Stimulated activated CD4-positive, alpha-beta T cell treated with anti-CD3 and anti-CD28 coated beads, Interleukin-4, amount 100 ng/mL, for 4 hours (primary cell): ENCODE measurements at regions not wholly inside any gene's neighbourhood (a gene's known extent, or its start where the extent isn't known, plus 50 kb on each side); places are given as distances from the start of the nearest gene placed in this dataset.
"Not testable (repeated sequence)": the region's sequence is repeated elsewhere in the genome, so short reads cannot be mapped to it uniquely, and the experiment has no call there.

ENCODE experiments used
- DNase-seq, 2 experiments: peaks; one replicate each; pipeline ENCODE4 v3.0.0-alpha.2; 2020

DNA sequence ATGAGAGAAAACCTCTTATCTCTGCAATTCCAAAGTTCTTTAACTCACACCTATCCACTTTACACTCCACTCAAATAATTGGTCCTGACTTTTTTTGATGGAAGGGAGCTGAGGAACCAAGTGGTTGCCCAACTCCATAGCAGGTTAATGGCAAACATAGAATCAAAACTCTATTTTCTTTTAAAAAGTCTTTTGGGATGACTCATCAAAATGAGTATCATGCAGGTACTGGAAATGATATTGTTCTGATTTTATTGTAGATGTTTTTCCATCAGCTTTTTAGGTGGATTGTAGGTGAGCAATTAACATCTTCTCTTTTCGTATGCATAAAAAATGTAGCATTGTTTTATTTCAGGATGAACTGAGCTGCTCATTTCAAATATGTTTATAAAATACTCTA, 239.5 kb downstream of the SATB1 start:
- no peak for DNase-seq

GRCh38 chr3:18182923-18183322, 242.2 kb downstream of the SATB1 start:
- DNase-seq, result not testable (repeated sequence)

DNA sequence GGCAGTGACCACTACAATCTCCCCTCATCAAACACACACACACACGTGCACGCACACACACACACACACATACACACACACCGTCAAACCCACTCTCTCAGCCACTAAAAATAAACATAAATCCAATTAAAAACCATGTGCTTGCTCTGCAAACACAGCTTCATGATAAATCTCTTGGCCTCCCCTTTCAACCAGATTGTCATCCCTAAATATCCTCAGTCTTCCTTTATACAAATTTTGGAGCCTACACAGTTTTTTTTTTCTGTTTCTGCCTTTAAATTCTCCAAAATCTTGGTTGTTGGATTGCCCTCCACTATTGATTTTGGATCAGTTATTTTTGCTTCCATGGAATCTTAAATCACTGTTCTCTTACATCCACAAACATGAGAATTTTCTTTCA, 245.6 kb downstream of the SATB1 start:
- no peak for DNase-seq

DNA sequence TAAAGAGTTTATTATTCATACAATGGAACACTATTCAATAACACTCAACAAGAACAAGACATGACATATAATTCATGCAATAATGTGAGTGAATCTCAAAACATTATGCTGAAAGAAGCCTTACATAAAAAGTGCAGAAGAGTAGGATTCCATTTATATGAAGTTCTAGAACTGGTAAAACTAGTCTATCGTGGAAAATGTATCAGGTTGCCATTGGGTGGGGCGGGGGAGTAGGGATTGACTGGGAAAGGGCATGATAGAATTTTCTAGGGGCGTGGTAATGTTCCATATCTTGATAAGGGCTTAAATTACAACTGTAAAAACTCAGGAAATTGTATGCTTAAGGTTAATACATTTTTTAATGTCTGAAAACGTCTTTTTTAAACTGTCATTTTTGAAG, 247.9 kb downstream of the SATB1 start:
- DNase-seq, result no peak

DNA sequence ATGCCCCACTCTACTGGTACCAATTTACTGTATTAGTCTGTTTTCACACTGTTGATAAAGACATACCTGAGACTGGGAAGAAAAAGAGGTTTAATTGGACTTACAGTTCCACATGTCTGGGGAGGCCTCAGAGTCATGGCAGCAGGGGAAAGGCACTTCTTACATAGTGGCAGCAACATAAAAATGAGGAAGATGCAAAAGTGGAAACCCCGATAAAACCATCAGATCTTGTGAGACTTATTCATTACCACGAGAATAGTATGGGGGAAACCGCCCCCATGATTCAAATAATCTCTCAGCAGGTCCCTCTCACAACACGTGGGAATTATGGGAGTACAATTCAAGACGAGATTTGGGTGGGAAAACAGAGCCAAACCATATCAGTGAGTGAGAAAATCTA, 251.2 kb downstream of the SATB1 start:
- DNase-seq, result not testable (repeated sequence)

DNA sequence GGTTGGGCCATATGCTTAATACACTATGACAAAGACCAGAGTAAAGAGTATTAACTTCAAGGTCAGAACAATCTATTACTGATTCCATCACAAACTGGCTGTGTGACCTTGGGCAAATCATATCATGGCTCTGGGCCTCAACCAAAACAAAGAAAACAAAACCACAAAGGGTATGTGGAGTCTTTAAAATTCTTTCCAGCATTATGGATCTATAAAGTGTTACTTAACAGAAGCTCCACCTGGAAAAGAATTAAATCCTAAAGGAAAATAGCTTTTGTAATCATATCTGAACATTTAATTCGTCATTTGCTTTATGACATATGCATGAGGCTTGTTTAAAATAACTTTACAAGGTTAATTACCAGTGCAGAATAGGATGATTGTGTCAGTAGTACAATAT, 265.5 kb downstream of the SATB1 start:
- no peak for DNase-seq

- DNase-seq, result no peak
Observed at GRCh38 chr3:18153571-18154173, 271.5 kb downstream of the SATB1 start.

DNA sequence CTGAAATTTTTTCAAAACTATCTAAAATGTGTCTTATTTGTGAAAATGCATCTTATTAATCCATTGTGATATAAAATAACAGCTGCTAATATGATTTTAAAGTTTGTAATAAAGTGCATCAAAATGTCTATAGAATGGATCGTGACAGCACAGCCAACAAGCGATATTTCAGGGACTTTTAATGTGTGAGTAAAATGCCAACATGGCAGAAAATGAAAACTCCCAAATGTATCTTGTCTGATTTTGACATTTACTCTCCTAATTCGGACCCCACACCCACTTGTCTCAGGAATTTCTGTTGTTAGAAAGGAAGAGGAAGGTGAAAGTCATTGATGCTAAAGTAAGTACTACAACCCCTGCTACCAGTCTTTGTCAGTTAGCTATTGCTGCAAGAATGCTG, 273.9 kb downstream of the SATB1 start:
- no peak for DNase-seq

DNA sequence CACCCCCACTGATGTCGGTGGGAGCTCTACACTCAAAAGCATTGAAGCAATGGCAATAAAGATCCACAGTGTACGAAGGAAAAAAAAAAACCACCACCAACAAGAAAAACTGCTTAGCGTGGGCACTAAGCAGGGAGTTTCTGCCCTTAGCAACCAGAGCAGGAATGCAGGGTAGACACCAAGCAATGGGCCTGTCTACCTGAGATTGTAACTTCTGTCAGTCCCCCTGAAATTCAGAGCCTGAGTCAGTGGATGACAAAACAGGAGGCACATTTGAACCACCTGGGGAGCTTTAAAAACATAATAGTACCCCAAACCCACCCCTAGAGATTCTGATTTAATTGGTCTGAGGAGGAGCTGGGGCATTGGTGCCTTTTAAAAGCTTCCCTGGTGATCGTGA, 275.2 kb downstream of the SATB1 start:
- no peak for DNase-seq

- no peak for DNase-seq
Observed at GRCh38 chr3:18149386-18149785, 275.8 kb downstream of the SATB1 start.

DNA sequence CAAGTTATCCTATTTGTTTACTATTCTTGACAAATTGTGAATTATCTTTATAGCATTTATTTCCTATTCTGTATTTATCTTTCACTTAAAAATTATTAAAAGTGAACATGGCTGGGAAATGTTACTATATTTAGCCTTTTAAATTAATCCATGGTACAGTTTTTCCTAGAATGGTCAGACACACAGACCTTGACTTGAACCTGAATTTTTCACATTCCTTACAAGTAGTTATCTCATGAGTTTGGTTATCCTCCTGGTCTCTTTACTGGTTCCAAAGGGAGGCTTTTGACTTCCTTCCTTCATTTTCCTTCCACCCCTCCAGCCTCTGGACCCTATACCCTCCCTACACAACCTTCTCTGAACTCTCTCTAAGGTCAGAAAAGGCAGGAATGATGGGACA, 280.6 kb downstream of the SATB1 start:
- DNase-seq, result no peak

GRCh38 chr3:18143258-18143780, 281.8 kb downstream of the SATB1 start:
- no peak for DNase-seq

GRCh38 chr3:18137958-18138357, 287.2 kb downstream of the SATB1 start:
- DNase-seq, result no peak

- DNase-seq, result no peak
Observed at GRCh38 chr3:18135060-18135814, 289.9 kb downstream of the SATB1 start.

DNA sequence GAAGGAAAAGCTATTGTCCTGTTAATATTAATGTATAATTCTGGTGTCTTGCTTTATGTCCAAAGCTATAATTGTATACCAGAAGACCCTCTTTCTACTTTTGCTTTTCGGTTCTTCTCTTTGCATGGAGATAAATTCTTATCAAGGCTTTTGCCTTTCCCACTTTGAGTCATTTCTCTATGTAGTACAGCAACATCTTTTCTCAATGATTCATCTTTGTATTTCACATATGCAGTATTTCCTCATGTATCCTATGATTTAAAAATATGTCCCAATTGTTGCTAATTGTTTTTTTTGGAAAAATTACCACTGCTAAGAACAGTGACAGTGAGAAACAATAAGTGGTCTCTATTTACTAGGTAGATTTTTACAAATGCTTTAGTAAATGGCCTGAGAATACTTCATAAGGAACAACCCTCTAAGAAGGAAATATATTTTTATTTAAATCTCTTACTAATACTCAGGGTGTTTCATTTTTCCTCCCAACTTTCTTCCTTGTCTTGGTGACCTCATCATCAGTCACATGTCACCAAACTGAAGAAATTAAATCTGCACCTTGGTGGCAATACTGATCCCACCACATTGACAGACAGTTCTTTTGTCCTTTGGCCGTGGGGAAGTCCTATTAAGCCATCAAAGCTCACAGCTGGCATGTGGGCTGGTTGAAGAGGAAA, 290.6 kb downstream of the SATB1 start:
- DNase-seq, result no peak

DNA sequence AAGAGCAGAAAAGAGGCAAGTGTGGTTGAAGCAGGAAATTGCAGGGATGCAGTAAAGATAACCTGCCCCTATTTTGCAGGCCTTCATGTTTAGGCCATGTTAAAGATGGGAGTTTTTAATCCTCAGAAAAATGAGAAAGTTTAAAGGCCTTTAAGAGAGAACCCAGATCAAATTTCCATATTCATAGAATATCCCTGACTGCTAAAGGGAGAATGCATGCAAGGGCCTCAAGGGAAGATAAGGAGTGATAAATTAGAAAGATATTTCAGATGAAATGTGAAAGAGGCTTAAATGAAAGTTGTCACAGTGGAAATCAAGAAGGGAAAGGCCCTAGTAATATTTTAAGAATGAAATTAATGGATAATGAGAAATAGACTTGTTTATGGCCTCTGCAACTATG, 292.1 kb downstream of the SATB1 start:
- no peak for DNase-seq

DNA sequence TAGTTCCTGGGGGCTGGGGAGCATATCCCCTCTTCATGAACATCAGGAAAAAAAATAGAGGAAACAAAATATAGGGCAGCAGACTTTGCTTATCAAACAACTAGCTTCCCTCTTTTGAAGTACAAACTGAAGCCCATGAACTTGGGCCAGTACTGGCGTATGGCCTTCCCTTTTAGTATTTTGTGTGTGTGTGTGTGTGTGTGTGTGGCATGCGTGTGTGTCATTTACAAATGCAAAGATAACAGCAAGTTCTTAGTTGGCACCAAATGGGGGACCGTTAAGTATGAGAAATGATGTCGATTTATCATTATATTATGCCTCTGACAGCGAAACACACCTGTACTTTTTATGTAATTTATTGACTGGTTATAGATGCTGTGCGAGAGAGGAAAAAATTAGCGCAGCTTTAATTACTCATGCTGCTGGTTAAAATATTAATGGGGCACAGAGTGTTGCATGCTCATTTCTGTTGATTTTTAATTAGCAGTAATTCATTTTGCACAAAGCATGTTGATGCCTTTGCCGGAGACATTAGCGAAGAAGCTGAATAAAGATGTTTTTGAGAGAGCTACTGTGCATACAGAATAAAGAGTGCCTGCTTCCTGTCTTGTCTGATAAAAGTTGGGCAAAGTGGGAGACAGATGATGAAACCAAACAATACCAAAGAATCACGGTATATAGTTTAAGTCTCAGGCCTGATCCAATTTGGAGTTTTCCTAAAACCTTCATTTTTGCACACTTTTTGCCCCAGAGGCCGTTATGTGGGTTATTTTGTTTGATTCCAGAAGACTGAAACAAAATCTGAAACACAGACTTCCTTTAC, 297.1 kb downstream of the SATB1 start:
- DNase-seq, result no peak

DNA sequence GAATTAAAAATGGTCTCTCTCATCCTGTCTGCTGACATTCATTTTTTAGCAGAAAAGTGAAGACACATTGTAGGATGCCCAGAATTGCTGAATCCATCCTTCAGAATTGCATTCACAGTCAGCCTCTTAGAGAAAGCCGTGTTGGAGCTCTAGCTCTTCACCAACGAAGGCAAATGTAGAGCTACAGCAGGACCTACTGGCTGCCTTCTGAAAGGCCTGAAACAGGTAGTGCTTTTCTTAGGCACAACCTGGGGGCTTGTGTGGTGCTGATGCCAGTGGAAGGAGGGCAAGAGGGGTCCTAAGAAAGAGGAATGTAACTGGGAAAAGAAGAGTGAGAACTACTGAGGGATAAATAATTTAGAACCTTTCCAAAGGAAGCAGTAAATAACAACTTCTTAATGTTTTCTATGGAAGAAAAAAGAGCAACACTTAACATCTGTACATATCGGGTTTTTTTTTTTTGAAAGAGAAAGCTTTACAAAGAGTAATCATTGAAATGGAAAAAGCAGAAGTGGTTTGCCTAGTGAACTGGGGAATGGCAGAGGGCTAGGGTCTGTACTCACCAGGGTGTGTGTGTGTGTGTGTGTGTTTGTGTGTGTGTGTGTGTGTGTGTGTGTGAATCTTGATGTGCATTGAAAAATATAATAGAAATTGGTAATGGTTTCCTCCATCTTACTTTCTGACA, 297.8 kb downstream of the SATB1 start:
- no peak for DNase-seq

DNA sequence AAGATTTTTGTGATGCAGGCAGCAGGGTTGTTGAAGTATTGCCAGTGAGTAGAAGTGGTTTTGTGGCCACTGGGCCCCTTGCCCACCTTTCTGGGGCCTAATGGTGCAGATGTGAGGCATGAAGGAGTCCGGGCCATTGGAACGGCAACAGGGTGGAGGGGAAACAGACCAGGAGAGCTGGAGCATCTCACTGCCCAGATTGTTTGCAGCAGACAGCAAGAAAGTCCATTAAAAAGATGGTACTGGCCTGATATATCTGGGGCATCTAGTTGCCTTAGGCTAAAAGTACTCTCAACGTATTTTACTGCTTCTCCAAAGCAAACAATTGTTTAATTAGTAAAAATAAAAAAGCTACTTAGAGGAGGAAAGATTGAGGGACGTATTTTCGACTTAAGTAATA, 298.4 kb downstream of the SATB1 start:
- no peak for DNase-seq

GRCh38 chr3:18124501-18124900, 300.6 kb downstream of the SATB1 start:
- no peak for DNase-seq

GRCh38 chr3:18122264-18122663, 302.9 kb downstream of the SATB1 start:
- DNase-seq, result no peak

- DNase-seq, result no peak
Observed at GRCh38 chr3:18121020-18121419, 304.1 kb downstream of the SATB1 start.

- no peak for DNase-seq
Observed at GRCh38 chr3:18119866-18120265, 305.3 kb downstream of the SATB1 start.
